B cell (primary cell): ENCODE measurements at regions not wholly inside any gene's neighbourhood (a gene's known extent, or its start where the extent isn't known, plus 50 kb on each side); places are given as distances from the start of the nearest gene placed in this dataset.

Source experiments
- CTCF ChIP-seq: fragments of 200-600 bp; IDR thresholded peaks from one replicate; pipeline ENCODE4 v1.8.0; 2022; ENCODE audit warnings: antibody characterized with exemption, mild to moderate bottlenecking
- EZH2 ChIP-seq: IDR thresholded peaks from 2 replicates; pipeline ENCODE4 v1.6.1; 2012; ENCODE audit warnings: borderline replicate concordance, low read depth, mild to moderate bottlenecking, moderate library complexity, low read length; ENCODE audit not compliant: insufficient read depth, poor library complexity, severe bottlenecking

- TF ChIP-seq CTCF (no peak), EZH2 (no peak)
Observed at GRCh38 chr11:122578171-122578825, 77.2 kb upstream of the UBASH3B start.
